ENCODE measurements at regions not wholly inside any gene's neighbourhood (a gene's known extent, or its start where the extent isn't known, plus 50 kb on each side); places are given as distances from the start of the nearest gene placed in this dataset.

DNA sequence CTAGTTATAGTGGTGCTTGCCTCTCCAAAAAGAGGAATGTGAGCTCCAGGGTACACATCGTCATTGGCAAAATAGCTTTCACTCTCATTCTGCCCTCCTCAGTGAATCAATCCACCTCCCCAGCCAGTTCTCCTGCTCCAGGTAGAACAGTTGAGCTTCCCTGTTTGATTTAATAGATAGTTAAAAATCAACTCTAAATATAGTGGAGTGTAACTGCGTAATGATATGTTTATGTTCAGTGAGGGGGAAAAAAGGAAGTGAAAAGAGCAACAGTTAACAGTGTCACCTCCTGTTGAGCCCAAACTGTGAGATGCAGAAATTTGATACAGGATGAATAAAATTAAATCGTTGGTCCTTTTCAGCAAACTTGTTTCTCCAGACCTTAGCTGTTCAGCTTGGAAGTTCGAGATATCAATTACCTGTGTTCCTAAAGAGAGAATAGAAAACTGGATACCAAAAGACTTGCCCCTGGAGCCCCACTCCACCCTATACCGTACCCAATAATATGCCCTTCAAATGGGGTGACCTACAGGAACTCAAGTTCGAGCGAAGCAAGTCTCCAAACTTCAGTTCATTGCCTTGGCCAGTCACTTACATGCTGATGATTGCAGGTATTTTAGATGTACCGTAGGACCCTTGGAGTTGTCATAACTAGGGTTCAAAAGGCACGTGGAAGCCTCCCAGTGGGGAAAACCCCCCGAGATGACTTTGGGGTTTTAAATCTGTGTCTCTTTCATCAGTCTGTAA is 708.4 kb downstream of the RNF144A start:
- Histone ChIP-seq H3K27ac (no peak overlapping the region), H3K4me1 (no peaks in the 10 kb centered on the region), H3K36me3 (ENCODE audit: control insufficient read depth, insufficient read depth, low read length) (no peaks in the 10 kb centered on the region), H3K4me2 (ENCODE audit: low read length) (no peak overlapping the region), H2AFZ (no peak overlapping the region), H3K9ac (no peak overlapping the region), H3K79me2 (no peaks in the 10 kb centered on the region), H3K27me3 (ENCODE audit: control insufficient read depth, insufficient read depth, low read length) (no peaks in the 10 kb centered on the region), H3K4me3 (ENCODE audit: low read depth, low read length) (no peak overlapping the region), H3K9me3 (ENCODE audit: control insufficient read depth, low read length) (no peaks in the 10 kb centered on the region)
- TF ChIP-seq, protein P1, sequence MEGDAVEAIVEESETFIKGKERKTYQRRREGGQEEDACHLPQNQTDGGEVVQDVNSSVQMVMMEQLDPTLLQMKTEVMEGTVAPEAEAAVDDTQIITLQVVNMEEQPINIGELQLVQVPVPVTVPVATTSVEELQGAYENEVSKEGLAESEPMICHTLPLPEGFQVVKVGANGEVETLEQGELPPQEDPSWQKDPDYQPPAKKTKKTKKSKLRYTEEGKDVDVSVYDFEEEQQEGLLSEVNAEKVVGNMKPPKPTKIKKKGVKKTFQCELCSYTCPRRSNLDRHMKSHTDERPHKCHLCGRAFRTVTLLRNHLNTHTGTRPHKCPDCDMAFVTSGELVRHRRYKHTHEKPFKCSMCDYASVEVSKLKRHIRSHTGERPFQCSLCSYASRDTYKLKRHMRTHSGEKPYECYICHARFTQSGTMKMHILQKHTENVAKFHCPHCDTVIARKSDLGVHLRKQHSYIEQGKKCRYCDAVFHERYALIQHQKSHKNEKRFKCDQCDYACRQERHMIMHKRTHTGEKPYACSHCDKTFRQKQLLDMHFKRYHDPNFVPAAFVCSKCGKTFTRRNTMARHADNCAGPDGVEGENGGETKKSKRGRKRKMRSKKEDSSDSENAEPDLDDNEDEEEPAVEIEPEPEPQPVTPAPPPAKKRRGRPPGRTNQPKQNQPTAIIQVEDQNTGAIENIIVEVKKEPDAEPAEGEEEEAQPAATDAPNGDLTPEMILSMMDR (IDR thresholded peaks at IDR 0.05) = no peak

DNA sequence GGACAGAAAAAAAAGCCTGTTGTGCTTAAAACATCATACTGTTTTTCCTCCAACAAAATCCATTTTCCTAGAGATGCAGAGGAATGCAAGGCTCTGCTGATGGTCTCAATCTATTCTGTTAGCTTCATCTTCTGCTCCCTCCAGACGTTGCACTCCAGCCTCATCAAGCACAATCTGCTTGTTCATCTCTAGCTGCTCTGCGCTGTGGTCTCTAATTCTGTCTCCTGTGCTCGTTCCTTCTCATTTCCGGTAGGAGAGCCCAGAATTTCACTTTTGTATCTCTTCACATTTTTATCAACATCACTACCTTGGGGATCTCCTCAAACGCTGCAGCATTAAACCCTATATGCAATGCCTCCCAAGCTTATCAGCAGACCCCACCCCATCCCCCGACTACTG is 708.9 kb downstream of the RNF144A start:
- Histone ChIP-seq H2AFZ (no peak overlapping the region), H3K79me2 (no peaks in the 10 kb centered on the region), H3K9me3 (ENCODE audit: control insufficient read depth, low read length) (no peaks in the 10 kb centered on the region), H3K36me3 (ENCODE audit: control insufficient read depth, insufficient read depth, low read length) (no peaks in the 10 kb centered on the region), H3K9ac (no peak overlapping the region), H3K27me3 (ENCODE audit: control insufficient read depth, insufficient read depth, low read length) (no peaks in the 10 kb centered on the region), H3K4me2 (ENCODE audit: low read length) (no peak overlapping the region), H3K27ac (no peak overlapping the region), H3K4me3 (ENCODE audit: low read depth, low read length) (no peak overlapping the region), H3K4me1 (no peaks in the 10 kb centered on the region)
- TF ChIP-seq, protein P1 (IDR thresholded peaks at IDR 0.05) = no peak

DNA sequence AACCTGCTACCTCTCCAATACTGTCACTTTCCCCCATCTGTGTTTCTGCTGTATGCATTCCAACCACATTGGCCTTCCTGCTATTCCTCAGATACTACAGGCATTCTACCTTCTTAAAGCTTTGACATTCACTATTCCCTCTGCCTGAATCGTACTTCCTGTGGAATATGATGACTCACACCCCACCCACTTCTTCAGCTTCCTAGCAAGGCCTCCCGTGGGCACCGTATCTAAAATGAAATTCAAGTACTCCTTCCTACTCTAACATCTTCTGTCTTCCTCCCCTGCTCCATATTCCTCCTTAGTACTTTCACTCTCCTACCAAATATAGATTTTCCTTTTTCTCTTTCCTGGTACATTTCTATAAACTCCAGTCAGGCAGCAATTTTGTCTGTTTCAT is 710.4 kb downstream of the RNF144A start:
- no peak overlapping the region for H3K4me3 ChIP-seq (ENCODE audit: low read depth, low read length)
- no peaks in the 10 kb centered on the region for H3K79me2 ChIP-seq
- no peak overlapping the region for H3K9ac ChIP-seq
- no peaks in the 10 kb centered on the region for H3K36me3 ChIP-seq (ENCODE audit: control insufficient read depth, insufficient read depth, low read length)
- no peak overlapping the region for H3K27ac ChIP-seq
- no peak overlapping the region for H2AFZ ChIP-seq
- H3K4me2 ChIP-seq (ENCODE audit: low read length) = no peak overlapping the region
- no peaks in the 10 kb centered on the region for H3K4me1 ChIP-seq
- no peaks in the 10 kb centered on the region for H3K9me3 ChIP-seq (ENCODE audit: control insufficient read depth, low read length)
- TF ChIP-seq, protein P1 (IDR thresholded peaks at IDR 0.05) = no peak
- H3K27me3 ChIP-seq (ENCODE audit: control insufficient read depth, insufficient read depth, low read length) = no peaks in the 10 kb centered on the region

DNA sequence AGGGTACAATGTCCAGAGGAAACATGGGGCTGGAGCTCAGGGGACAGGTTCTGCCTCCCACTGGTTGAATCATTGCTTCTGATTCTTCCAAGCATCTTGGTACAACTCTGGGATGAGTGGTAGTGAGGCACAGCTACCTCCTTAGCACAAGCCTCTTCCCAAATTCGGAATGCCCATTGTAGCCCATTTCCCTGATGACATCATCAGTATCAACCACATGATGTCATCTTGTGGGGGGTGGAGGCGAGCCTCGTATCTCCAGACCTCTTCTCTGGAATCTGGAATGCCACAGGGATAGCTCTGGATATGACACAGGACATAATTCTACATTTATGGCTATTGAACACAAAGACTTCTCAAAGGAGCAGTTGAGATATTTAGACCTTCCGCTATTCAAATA is 715.2 kb downstream of the RNF144A start:
- Histone ChIP-seq H3K9ac (no peak overlapping the region), H3K27me3 (ENCODE audit: control insufficient read depth, insufficient read depth, low read length) (no peaks in the 10 kb centered on the region), H3K27ac (no peak overlapping the region), H3K79me2 (no peaks in the 10 kb centered on the region), H3K4me2 (ENCODE audit: low read length) (no peak overlapping the region), H3K9me3 (ENCODE audit: control insufficient read depth, low read length) (no peaks in the 10 kb centered on the region), H2AFZ (no peak overlapping the region), H3K4me3 (ENCODE audit: low read depth, low read length) (no peak overlapping the region), H3K36me3 (ENCODE audit: control insufficient read depth, insufficient read depth, low read length) (no peaks in the 10 kb centered on the region), H3K4me1 (no peaks in the 10 kb centered on the region)
- TF ChIP-seq, protein P1 (IDR thresholded peaks at IDR 0.05) = no peak

DNA sequence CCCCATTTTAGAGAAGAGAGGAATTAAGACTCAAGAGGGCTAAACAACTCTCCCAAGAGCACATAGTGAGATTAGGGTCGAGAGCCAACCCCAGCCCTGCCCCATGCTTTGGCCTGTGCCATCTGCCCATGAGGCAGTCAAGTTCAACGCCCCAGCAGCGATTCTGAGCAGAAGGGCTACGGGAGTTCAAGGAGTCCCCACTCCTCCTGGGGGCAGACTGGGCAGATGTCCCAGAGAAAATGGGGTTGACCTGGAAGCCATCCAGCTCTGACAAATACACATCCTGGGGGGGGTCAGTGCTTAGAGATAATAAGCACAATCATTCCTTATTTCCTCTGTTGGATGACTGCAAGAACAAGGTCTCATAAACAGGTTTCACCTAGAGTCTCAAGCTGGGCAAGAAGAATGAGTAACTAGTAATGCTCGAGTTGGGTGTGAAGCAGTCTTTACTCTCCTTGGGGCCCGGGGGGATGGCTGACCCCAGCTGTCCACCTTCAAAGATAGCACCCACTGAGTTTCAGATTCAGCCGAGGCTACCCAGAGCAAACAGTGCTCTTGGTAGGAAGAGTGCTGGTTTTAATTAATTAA is 716.4 kb downstream of the RNF144A start:
- Histone ChIP-seq H3K79me2 (no peaks in the 10 kb centered on the region), H3K27ac (no peak overlapping the region), H3K4me3 (ENCODE audit: low read depth, low read length) (no peak overlapping the region), H3K36me3 (ENCODE audit: control insufficient read depth, insufficient read depth, low read length) (no peaks in the 10 kb centered on the region), H2AFZ (no peak overlapping the region), H3K27me3 (ENCODE audit: control insufficient read depth, insufficient read depth, low read length) (no peaks in the 10 kb centered on the region), H3K4me2 (ENCODE audit: low read length) (no peak overlapping the region), H3K9me3 (ENCODE audit: control insufficient read depth, low read length) (no peaks in the 10 kb centered on the region), H3K4me1 (no peaks in the 10 kb centered on the region), H3K9ac (no peak overlapping the region)
- TF ChIP-seq, protein P1 (IDR thresholded peaks at IDR 0.05) = no peak

Measured in parathyroid adenoma (tissue), 2 donors.